ENCODE measurements at regions not wholly inside any gene's neighbourhood (a gene's known extent, or its start where the extent isn't known, plus 50 kb on each side); places are given as distances from the start of the nearest gene placed in this dataset.

- no peaks in the 10 kb centered on the region for H3K27me3 ChIP-seq (ENCODE audit: insufficient read depth, low read length)
- H3K9me3 ChIP-seq (ENCODE audit: low read depth, low read length) = no peaks in the 10 kb centered on the region
Observed at GRCh38 chr19:28505933-28506332, 707.0 kb downstream of the UQCRFS1 start.

GRCh38 chr19:28505134-28505533 is 707.8 kb downstream of the UQCRFS1 start:
- no peak overlapping the region for H3K4me3 ChIP-seq (ENCODE audit: low read length)
- no peaks in the 10 kb centered on the region for H3K27me3 ChIP-seq (ENCODE audit: insufficient read depth, low read length)
- no peaks in the 10 kb centered on the region for H3K9me3 ChIP-seq (ENCODE audit: low read depth, low read length)
- peaks cover 41% of the 10 kb centered on the region for H3K4me1 ChIP-seq (ENCODE audit: insufficient read depth, low read length)

More at GRCh38 chr19:28505933-28506332, 707.0 kb downstream of the UQCRFS1 start:
- Histone ChIP-seq H3K4me1 (ENCODE audit: insufficient read depth, low read length) (peaks cover 33% of the 10 kb centered on the region), H3K4me3 (ENCODE audit: low read length) (no peak overlapping the region)

- H3K4me3 ChIP-seq (ENCODE audit: low read length) = no peak overlapping the region
- H3K4me1 ChIP-seq (ENCODE audit: insufficient read depth, low read length) = peaks cover 45% of the 10 kb centered on the region
- no peaks in the 10 kb centered on the region for H3K9me3 ChIP-seq (ENCODE audit: low read depth, low read length)
- no peaks in the 10 kb centered on the region for H3K27me3 ChIP-seq (ENCODE audit: insufficient read depth, low read length)
Observed at GRCh38 chr19:28504727-28505126, 708.2 kb downstream of the UQCRFS1 start.

- H3K27me3 ChIP-seq (ENCODE audit: insufficient read depth, low read length) = no peaks in the 10 kb centered on the region
- H3K4me3 ChIP-seq (ENCODE audit: low read length) = no peak overlapping the region
- peaks cover 51% of the 10 kb centered on the region for H3K4me1 ChIP-seq (ENCODE audit: insufficient read depth, low read length)
- no peaks in the 10 kb centered on the region for H3K9me3 ChIP-seq (ENCODE audit: low read depth, low read length)
Observed at GRCh38 chr19:28504139-28504538, 708.8 kb downstream of the UQCRFS1 start.

- no peaks in the 10 kb centered on the region for H3K27me3 ChIP-seq (ENCODE audit: insufficient read depth, low read length)
- H3K9me3 ChIP-seq (ENCODE audit: low read depth, low read length) = no peaks in the 10 kb centered on the region
- no peak overlapping the region for H3K4me3 ChIP-seq (ENCODE audit: low read length)
- H3K4me1 ChIP-seq (ENCODE audit: insufficient read depth, low read length) = peaks cover 54% of the 10 kb centered on the region
Observed at GRCh38 chr19:28502879-28503734, 709.8 kb downstream of the UQCRFS1 start.

GRCh38 chr19:28501976-28502375 is 711.0 kb downstream of the UQCRFS1 start:
- Histone ChIP-seq H3K4me3 (ENCODE audit: low read length) (no peak overlapping the region), H3K27me3 (ENCODE audit: insufficient read depth, low read length) (no peaks in the 10 kb centered on the region), H3K4me1 (ENCODE audit: insufficient read depth, low read length) (peaks cover 54% of the 10 kb centered on the region), H3K9me3 (ENCODE audit: low read depth, low read length) (no peaks in the 10 kb centered on the region)

GRCh38 chr19:28500982-28501630 is 711.8 kb downstream of the UQCRFS1 start:
- Histone ChIP-seq H3K9me3 (ENCODE audit: low read depth, low read length) (no peaks in the 10 kb centered on the region), H3K27me3 (ENCODE audit: insufficient read depth, low read length) (no peaks in the 10 kb centered on the region), H3K4me3 (ENCODE audit: low read length) (no peak overlapping the region), H3K4me1 (ENCODE audit: insufficient read depth, low read length) (peaks cover 54% of the 10 kb centered on the region)

GRCh38 chr19:28500296-28500695 is 712.7 kb downstream of the UQCRFS1 start:
- Histone ChIP-seq H3K4me3 (ENCODE audit: low read length) (no peak overlapping the region), H3K27me3 (ENCODE audit: insufficient read depth, low read length) (no peaks in the 10 kb centered on the region), H3K4me1 (ENCODE audit: insufficient read depth, low read length) (peaks cover 54% of the 10 kb centered on the region), H3K9me3 (ENCODE audit: low read depth, low read length) (no peaks in the 10 kb centered on the region)

- Histone ChIP-seq H3K4me1 (ENCODE audit: insufficient read depth, low read length) (peaks cover 42% of the 10 kb centered on the region), H3K9me3 (ENCODE audit: low read depth, low read length) (no peaks in the 10 kb centered on the region), H3K27me3 (ENCODE audit: insufficient read depth, low read length) (no peaks in the 10 kb centered on the region), H3K4me3 (ENCODE audit: low read length) (no peak overlapping the region)
Observed at GRCh38 chr19:28498404-28498976, 714.5 kb downstream of the UQCRFS1 start.

- Histone ChIP-seq H3K27me3 (ENCODE audit: insufficient read depth, low read length) (no peaks in the 10 kb centered on the region), H3K4me1 (ENCODE audit: insufficient read depth, low read length) (peaks cover 36% of the 10 kb centered on the region), H3K9me3 (ENCODE audit: low read depth, low read length) (no peaks in the 10 kb centered on the region)
Observed at GRCh38 chr19:28497887-28498286, 715.1 kb downstream of the UQCRFS1 start.

GRCh38 chr19:28497137-28497536 is 715.8 kb downstream of the UQCRFS1 start:
- Histone ChIP-seq H3K27me3 (ENCODE audit: insufficient read depth, low read length) (no peaks in the 10 kb centered on the region), H3K9me3 (ENCODE audit: low read depth, low read length) (no peaks in the 10 kb centered on the region), H3K4me1 (ENCODE audit: insufficient read depth, low read length) (peaks cover 33% of the 10 kb centered on the region), H3K4me3 (ENCODE audit: low read length) (no peak overlapping the region)

More at GRCh38 chr19:28497887-28498286, 715.1 kb downstream of the UQCRFS1 start:
- H3K4me3 ChIP-seq (ENCODE audit: low read length) = no peak overlapping the region

GRCh38 chr19:28495046-28495445 is 717.9 kb downstream of the UQCRFS1 start:
- Histone ChIP-seq H3K27me3 (ENCODE audit: insufficient read depth, low read length) (no peaks in the 10 kb centered on the region), H3K4me3 (ENCODE audit: low read length) (no peak overlapping the region), H3K9me3 (ENCODE audit: low read depth, low read length) (no peaks in the 10 kb centered on the region), H3K4me1 (ENCODE audit: insufficient read depth, low read length) (peaks cover 12% of the 10 kb centered on the region)

GRCh38 chr19:28494461-28494860 is 718.5 kb downstream of the UQCRFS1 start:
- Histone ChIP-seq H3K9me3 (ENCODE audit: low read depth, low read length) (no peaks in the 10 kb centered on the region), H3K4me1 (ENCODE audit: insufficient read depth, low read length) (peaks cover 7% of the 10 kb centered on the region), H3K27me3 (ENCODE audit: insufficient read depth, low read length) (no peaks in the 10 kb centered on the region), H3K4me3 (ENCODE audit: low read length) (no peak overlapping the region)

- Histone ChIP-seq H3K9me3 (ENCODE audit: low read depth, low read length) (no peaks in the 10 kb centered on the region), H3K4me1 (ENCODE audit: insufficient read depth, low read length) (peaks cover under 1% of the 10 kb centered on the region), H3K27me3 (ENCODE audit: insufficient read depth, low read length) (no peaks in the 10 kb centered on the region), H3K4me3 (ENCODE audit: low read length) (no peak overlapping the region)
Observed at GRCh38 chr19:28493884-28494283, 719.1 kb downstream of the UQCRFS1 start.

GRCh38 chr19:28492621-28493020 is 720.3 kb downstream of the UQCRFS1 start:
- Histone ChIP-seq H3K4me3 (ENCODE audit: low read length) (no peak overlapping the region), H3K4me1 (ENCODE audit: insufficient read depth, low read length) (no peaks in the 10 kb centered on the region), H3K27me3 (ENCODE audit: insufficient read depth, low read length) (no peaks in the 10 kb centered on the region), H3K9me3 (ENCODE audit: low read depth, low read length) (no peaks in the 10 kb centered on the region)

Data from mononuclear cell (primary cell).